HG03457 (cell line): ENCODE measurements at regions not wholly inside any gene's neighbourhood (a gene's known extent, or its start where the extent isn't known, plus 50 kb on each side); places are given as distances from the start of the nearest gene placed in this dataset.

Experiments used
- ATAC-seq: cut with Tn5 transposase; IDR thresholded peaks from one replicate; pipeline ENCODE4 v1.9.1; 2021; ENCODE audit warnings: moderate number of reproducible peaks; ENCODE audit not compliant: unreplicated experiment

- ATAC-seq, result no peak
Observed at GRCh38 chr18:41269294-41269693, 685.7 kb upstream of the PIK3C3 start.

- ATAC-seq, result no peak
Observed at GRCh38 chr18:41268271-41268670, 686.8 kb upstream of the PIK3C3 start.

GRCh38 chr18:41266616-41267015 lies 688.4 kb upstream of the PIK3C3 start:
- ATAC-seq, result no peak

- ATAC-seq, result no peak
Observed at GRCh38 chr18:41266204-41266603, 688.8 kb upstream of the PIK3C3 start.

- ATAC-seq, result no peak
Observed at GRCh38 chr18:41265047-41265446, 690.0 kb upstream of the PIK3C3 start.

- no peak for ATAC-seq
Observed at GRCh38 chr18:41263956-41264355, 691.1 kb upstream of the PIK3C3 start.

- ATAC-seq, result no peak
Observed at GRCh38 chr18:41262688-41263087, 692.3 kb upstream of the PIK3C3 start.

GRCh38 chr18:41244591-41245037 lies 710.4 kb upstream of the PIK3C3 start:
- no peak for ATAC-seq

- no peak for ATAC-seq
Observed at GRCh38 chr18:41237317-41237716, 717.7 kb upstream of the PIK3C3 start.

GRCh38 chr18:41231681-41232080 lies 723.4 kb upstream of the PIK3C3 start:
- ATAC-seq, result no peak

- no peak for ATAC-seq
Observed at GRCh38 chr18:41227993-41228392, 727.0 kb upstream of the PIK3C3 start.

GRCh38 chr18:41226911-41227310 lies 728.1 kb upstream of the PIK3C3 start:
- no peak for ATAC-seq

- ATAC-seq, result no peak
Observed at GRCh38 chr18:41226186-41226585, 728.8 kb upstream of the PIK3C3 start.

- ATAC-seq, result no peak
Observed at GRCh38 chr18:41216341-41217003, 738.6 kb upstream of the PIK3C3 start.

- ATAC-seq, result no peak
Observed at GRCh38 chr18:41207706-41208105, 747.3 kb upstream of the PIK3C3 start.

GRCh38 chr18:41206341-41206830 lies 748.6 kb upstream of the PIK3C3 start:
- no peak for ATAC-seq

- ATAC-seq, result no peak
Observed at GRCh38 chr18:41199212-41199611, 755.8 kb upstream of the PIK3C3 start.

- no peak for ATAC-seq
Observed at GRCh38 chr18:41197967-41198366, 757.1 kb upstream of the PIK3C3 start.

GRCh38 chr18:41170346-41170745 lies 784.7 kb upstream of the PIK3C3 start:
- no peak for ATAC-seq

GRCh38 chr18:41165625-41166024 lies 789.4 kb upstream of the PIK3C3 start:
- ATAC-seq, result no peak

- ATAC-seq, result no peak
Observed at GRCh38 chr18:41162781-41163180, 792.3 kb upstream of the PIK3C3 start.

GRCh38 chr18:41162191-41162590 lies 792.8 kb upstream of the PIK3C3 start:
- no peak for ATAC-seq
